ENCODE measurements at regions not wholly inside any gene's neighbourhood (a gene's known extent, or its start where the extent isn't known, plus 50 kb on each side); places are given as distances from the start of the nearest gene placed in this dataset.

DNA sequence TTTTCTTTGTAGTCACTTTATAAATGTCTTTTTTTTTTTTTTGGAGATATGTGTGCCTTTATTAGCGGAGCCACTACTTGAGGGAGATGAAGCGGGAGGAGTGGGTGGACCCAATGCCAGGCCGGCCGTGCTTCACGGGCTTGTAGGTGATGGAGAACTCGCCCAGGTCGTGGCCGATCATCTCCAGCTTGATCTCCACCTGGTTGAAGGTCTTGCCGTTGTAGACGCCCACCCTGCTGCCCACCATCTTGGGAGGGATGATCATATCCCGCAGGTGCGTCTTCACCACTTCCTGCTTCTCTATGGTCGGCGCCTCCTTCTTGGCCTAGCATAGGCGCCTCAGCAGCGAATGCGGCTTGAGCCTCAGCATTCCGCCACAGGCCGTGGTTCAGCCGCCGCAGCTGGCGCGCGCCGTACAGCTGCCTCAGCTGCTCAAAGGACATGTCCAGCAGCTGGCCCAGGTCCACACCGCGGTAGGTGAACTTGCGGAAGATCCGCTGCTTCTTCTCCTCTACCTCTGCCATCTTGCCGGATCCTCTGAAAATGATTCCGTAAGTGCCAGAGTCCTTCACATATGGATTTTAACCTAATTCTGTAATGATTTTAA, 1095.6 kb downstream of the MAT2B start:
- H3K9me3 Mint-ChIP-seq = peaks cover 4% of the 10 kb centered on the region
- no peak overlapping the region for H3K27ac Mint-ChIP-seq
- H3K4me3 Mint-ChIP-seq = no peak overlapping the region
- H3K27me3 Mint-ChIP-seq = no peaks in the 10 kb centered on the region
- DNase-seq = no peak
- no peaks in the 10 kb centered on the region for H3K4me1 Mint-ChIP-seq
- no peaks in the 10 kb centered on the region for H3K36me3 Mint-ChIP-seq

GRCh38 chr5:164608507-164608906, 1103.1 kb downstream of the MAT2B start:
- peaks cover 2% of the 10 kb centered on the region for H3K9me3 Mint-ChIP-seq
- no peak overlapping the region for H3K27ac Mint-ChIP-seq
- H3K36me3 Mint-ChIP-seq = no peaks in the 10 kb centered on the region
- H3K4me1 Mint-ChIP-seq = no peaks in the 10 kb centered on the region
- no peaks in the 10 kb centered on the region for H3K27me3 Mint-ChIP-seq
- H3K4me3 Mint-ChIP-seq = no peak overlapping the region
- no peak for DNase-seq

DNA sequence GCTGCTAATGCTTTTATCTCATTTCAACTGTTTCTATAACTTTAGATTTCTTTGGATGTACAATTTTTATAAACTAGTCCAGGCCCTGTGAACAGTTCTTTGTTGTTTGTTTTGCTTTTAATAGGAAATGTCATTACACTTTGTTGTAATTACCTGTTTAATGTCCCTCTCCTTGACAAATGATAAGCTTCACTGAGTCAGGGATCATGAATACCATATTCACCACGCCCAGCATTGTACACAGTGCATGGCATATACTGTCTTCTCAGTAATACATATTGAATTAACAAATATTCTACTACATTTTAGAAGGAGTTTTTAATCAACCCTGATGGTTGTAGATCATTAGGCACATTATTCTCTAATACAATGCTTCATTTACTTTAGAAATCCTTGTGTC, 1105.0 kb downstream of the MAT2B start:
- Mint-ChIP-seq H3K27me3 (no peaks in the 10 kb centered on the region), H3K36me3 (no peaks in the 10 kb centered on the region), H3K27ac (no peak overlapping the region), H3K4me3 (no peak overlapping the region), H3K4me1 (no peaks in the 10 kb centered on the region), H3K9me3 (peaks cover 2% of the 10 kb centered on the region)
- DNase-seq = no peak

DNA sequence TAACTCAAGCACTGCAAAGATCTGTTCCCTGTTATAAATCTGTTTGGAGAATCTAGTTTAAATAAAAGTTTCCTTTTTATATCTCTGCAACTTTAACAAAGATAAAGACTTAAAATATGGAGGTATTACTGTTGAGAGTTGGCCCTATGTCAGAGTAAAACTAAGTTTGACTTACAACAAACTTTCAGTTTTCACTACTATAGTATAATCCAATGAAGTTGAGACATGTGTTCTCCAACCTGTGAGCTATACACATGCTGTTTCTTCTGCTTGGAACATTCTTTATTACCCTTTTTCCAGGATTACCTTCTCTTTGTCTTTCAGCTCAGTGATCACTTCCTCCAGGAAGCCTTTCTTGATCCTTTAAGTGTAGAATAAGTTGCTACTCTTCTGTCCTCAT, 1109.3 kb downstream of the MAT2B start:
- H3K4me3 Mint-ChIP-seq = no peak overlapping the region
- no peak for DNase-seq
- no peaks in the 10 kb centered on the region for H3K36me3 Mint-ChIP-seq
- no peaks in the 10 kb centered on the region for H3K27me3 Mint-ChIP-seq
- H3K4me1 Mint-ChIP-seq = no peaks in the 10 kb centered on the region
- no peaks in the 10 kb centered on the region for H3K9me3 Mint-ChIP-seq
- H3K27ac Mint-ChIP-seq = no peak overlapping the region

DNA sequence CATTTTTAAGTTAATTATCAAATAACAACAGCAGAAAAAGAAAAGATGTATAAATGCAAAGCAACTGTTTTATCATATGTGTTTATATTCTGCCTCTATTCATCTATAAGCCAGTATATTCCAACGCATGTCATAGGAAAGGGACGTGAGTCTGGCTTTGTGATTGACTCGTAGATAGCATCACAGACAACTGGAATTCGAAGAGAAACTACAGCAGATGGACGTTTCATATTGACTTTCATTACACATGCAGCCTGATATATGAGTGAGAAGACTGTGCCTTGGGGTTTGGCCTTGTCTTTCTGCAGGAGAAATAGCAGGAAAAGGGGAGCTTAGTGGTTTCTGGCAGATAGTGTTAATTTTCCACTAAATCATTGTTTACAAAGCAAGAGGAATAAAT, 1111.9 kb downstream of the MAT2B start:
- Mint-ChIP-seq H3K36me3 (no peaks in the 10 kb centered on the region), H3K27ac (no peak overlapping the region), H3K9me3 (peaks cover 2% of the 10 kb centered on the region), H3K4me3 (no peak overlapping the region), H3K27me3 (no peaks in the 10 kb centered on the region), H3K4me1 (no peaks in the 10 kb centered on the region)
- no peak for DNase-seq

- no peaks in the 10 kb centered on the region for H3K4me1 Mint-ChIP-seq
- no peak overlapping the region for H3K4me3 Mint-ChIP-seq
- H3K9me3 Mint-ChIP-seq = no peaks in the 10 kb centered on the region
- H3K36me3 Mint-ChIP-seq = no peaks in the 10 kb centered on the region
- no peak overlapping the region for H3K27ac Mint-ChIP-seq
- no peak for DNase-seq
- no peaks in the 10 kb centered on the region for H3K27me3 Mint-ChIP-seq
These were observed 1121.6 kb downstream of the MAT2B start for GRCh38 chr5:164627021-164627420.

GRCh38 chr5:164636456-164636855, 1131.0 kb downstream of the MAT2B start:
- DNase-seq = no peak
- no peaks in the 10 kb centered on the region for H3K27me3 Mint-ChIP-seq
- H3K27ac Mint-ChIP-seq = no peak overlapping the region
- H3K9me3 Mint-ChIP-seq = no peaks in the 10 kb centered on the region
- no peaks in the 10 kb centered on the region for H3K36me3 Mint-ChIP-seq
- H3K4me3 Mint-ChIP-seq = no peak overlapping the region
- H3K4me1 Mint-ChIP-seq = no peaks in the 10 kb centered on the region

- Mint-ChIP-seq H3K4me1 (no peaks in the 10 kb centered on the region), H3K27ac (no peak overlapping the region), H3K36me3 (no peaks in the 10 kb centered on the region), H3K4me3 (no peak overlapping the region), H3K27me3 (no peaks in the 10 kb centered on the region), H3K9me3 (no peaks in the 10 kb centered on the region)
- DNase-seq = no peak
These were observed 1132.6 kb downstream of the MAT2B start for GRCh38 chr5:164637931-164638521.

DNA sequence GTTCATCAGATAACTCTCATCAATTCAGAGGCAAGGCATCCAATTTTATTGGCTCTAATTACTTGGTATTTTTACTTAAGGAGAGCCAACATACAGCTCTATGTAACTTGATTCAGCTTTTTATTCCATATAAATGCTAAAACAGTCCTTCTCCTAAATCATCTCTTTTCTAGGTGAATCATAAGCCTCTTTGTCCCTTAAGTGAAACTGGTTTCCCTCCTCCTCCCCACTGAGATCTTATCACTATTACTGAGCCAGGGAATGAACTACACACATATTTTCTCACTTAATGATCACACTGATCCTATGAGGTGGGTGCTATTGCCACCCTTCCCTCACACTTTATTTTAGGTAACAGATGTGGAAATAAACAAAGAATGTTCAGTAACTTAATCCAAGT, 1143.8 kb downstream of the MAT2B start:
- Mint-ChIP-seq H3K27ac (no peak overlapping the region), H3K27me3 (no peaks in the 10 kb centered on the region), H3K4me1 (no peaks in the 10 kb centered on the region), H3K36me3 (no peaks in the 10 kb centered on the region), H3K4me3 (no peak overlapping the region), H3K9me3 (peaks cover 6% of the 10 kb centered on the region)
- no peak for DNase-seq

DNA sequence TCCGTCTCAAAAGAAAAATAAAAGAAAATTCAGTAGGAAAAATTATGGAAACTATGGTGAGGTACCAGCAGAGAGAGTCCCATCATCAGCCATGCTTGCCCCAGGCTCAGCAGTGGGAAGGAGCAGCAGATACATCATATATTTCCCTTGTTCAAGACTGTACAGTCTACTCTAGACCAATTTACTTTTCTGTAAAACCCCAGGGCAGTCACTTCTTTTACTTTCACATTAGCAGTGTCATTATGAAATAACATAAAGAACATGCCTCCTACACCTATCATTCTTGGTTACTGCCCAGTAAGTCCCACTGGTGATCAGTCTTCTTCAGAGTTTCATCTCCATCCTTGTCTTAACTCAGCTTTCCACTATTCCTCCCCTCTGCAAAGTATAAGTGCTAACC, 1145.0 kb downstream of the MAT2B start:
- Mint-ChIP-seq H3K4me3 (no peak overlapping the region), H3K36me3 (no peaks in the 10 kb centered on the region), H3K4me1 (no peaks in the 10 kb centered on the region), H3K27me3 (no peaks in the 10 kb centered on the region), H3K9me3 (peaks cover 4% of the 10 kb centered on the region), H3K27ac (no peak overlapping the region)
- no peak for DNase-seq

- Mint-ChIP-seq H3K27ac (no peak overlapping the region), H3K4me1 (no peaks in the 10 kb centered on the region), H3K36me3 (no peaks in the 10 kb centered on the region), H3K9me3 (peaks cover 4% of the 10 kb centered on the region), H3K4me3 (no peak overlapping the region), H3K27me3 (no peaks in the 10 kb centered on the region)
- no peak for DNase-seq
These were observed 1146.3 kb downstream of the MAT2B start for GRCh38 chr5:164651546-164652275.

DNA sequence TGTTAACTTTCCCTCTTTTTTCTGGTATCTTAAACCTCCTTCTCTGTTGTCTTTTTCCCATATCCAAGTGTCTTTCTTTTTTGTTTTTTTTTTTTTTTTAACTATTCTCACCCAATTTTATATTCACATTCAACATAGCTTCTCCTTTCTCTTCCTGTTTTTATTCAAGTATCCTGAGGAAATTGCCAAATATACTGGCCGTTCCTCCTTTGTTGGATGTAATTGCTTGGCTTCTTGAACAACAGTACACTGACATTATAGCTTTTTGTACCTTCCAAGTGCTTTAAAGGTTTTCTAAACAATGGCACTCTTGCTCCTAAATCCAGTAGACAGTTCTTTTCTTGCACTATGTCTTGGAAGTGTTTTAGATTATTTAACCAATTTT, 1146.8 kb downstream of the MAT2B start:
- H3K36me3 Mint-ChIP-seq = no peaks in the 10 kb centered on the region
- H3K27me3 Mint-ChIP-seq = no peaks in the 10 kb centered on the region
- H3K4me3 Mint-ChIP-seq = no peak overlapping the region
- DNase-seq = no peak
- H3K4me1 Mint-ChIP-seq = no peaks in the 10 kb centered on the region
- no peak overlapping the region for H3K27ac Mint-ChIP-seq
- H3K9me3 Mint-ChIP-seq = peaks cover 4% of the 10 kb centered on the region

DNA sequence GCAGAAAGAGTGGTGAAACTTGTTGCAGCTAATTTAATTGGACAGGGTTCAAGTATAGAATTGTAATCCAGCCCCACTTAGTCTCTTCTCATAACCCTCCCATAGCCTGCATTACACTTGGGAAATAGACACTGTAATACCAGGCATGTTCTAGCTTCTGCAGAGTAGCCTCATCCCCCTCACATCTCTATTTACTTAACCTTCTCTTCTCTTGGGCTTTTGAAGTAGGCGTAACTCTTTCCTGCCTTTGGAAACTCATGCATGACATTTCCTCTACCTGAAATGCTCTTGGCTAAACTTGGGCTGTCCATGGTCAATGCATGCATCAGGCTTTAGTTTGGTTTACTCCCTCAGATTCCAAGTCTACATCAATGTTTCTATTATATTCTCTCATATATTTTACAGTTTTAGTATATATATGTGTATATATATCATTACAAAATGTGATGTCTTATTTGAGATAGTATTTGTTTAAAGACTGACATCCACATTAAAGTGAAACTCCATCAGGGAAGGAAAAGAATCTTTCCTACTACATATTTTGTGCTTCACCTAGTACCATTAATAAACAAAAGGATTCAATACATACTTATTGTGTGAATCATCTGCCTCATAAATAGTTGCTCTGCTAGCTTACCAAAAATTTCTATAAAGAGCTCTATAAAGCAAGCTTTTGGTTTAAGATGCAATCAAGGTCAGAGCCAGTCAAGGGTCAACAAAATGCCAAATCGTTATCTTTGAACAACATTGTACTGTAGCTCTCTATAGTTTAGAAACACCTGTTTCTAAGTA, 1158.0 kb downstream of the MAT2B start:
- DNase-seq = no peak
- no peaks in the 10 kb centered on the region for H3K27me3 Mint-ChIP-seq

DNA sequence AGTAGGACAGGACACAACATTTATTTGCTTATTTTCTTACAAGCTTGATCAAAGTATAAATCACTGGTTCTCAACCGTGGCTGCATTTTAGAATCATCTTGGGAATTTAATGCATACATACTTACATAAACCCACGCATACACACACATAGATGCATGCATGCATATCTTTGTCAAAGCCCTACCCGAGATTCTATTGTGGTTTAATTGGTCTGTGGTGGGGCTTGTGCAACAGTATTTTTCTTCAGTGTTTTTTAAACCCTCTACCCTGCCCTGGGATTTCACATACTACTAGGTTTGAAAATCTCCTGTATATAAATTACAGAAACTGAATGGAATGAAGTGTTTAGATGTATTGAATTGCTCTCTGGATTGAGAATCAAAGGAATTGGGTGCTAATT, 1166.2 kb downstream of the MAT2B start:
- Mint-ChIP-seq H3K4me3 (no peak overlapping the region), H3K4me1 (no peaks in the 10 kb centered on the region), H3K9me3 (no peaks in the 10 kb centered on the region), H3K27me3 (no peaks in the 10 kb centered on the region), H3K27ac (no peak overlapping the region), H3K36me3 (no peaks in the 10 kb centered on the region)
- no peak for DNase-seq

More for the DNA sequence above, 1158.0 kb downstream of the MAT2B start:
- Mint-ChIP-seq H3K4me3 (no peak overlapping the region), H3K36me3 (no peaks in the 10 kb centered on the region), H3K4me1 (no peaks in the 10 kb centered on the region), H3K27ac (no peak overlapping the region), H3K9me3 (peaks cover 3% of the 10 kb centered on the region)

- Mint-ChIP-seq H3K27me3 (no peaks in the 10 kb centered on the region), H3K9me3 (no peaks in the 10 kb centered on the region), H3K4me1 (no peaks in the 10 kb centered on the region), H3K27ac (no peak overlapping the region), H3K4me3 (no peak overlapping the region), H3K36me3 (no peaks in the 10 kb centered on the region)
- no peak for DNase-seq
These were observed 1166.8 kb downstream of the MAT2B start for GRCh38 chr5:164672205-164672604.

All from activated naive CD8-positive, alpha-beta T cell treated with anti-CD3 and anti-CD28 coated beads for 36 hours (primary cell).